ENCODE measurements at regions not wholly inside any gene's neighbourhood (a gene's known extent, or its start where the extent isn't known, plus 50 kb on each side); places are given as distances from the start of the nearest gene placed in this dataset.
"Not testable (repeated sequence)": the region's sequence is repeated elsewhere in the genome, so short reads cannot be mapped to it uniquely, and the experiment has no call there.

- Histone ChIP-seq H3K4me3 (ENCODE audit: insufficient read depth, low read length, poor library complexity, severe bottlenecking) (no peak overlapping the region), H4K20me1 (ENCODE audit: low read depth, low read length) (no peaks in the 10 kb centered on the region), H2AFZ (ENCODE audit: low read depth, low read length, severe bottlenecking) (no peak overlapping the region), H3K36me3 (ENCODE audit: low read length) (no peaks in the 10 kb centered on the region), H3K27ac (ENCODE audit: low read depth, low read length) (no peak overlapping the region), H3K9me2 (replicated peaks; ENCODE audit: insufficient read depth, low read length) (no peaks in the 10 kb centered on the region), H3K4me2 (ENCODE audit: low read depth, low read length, poor library complexity, severe bottlenecking) (no peak overlapping the region), H3K9ac (ENCODE audit: low read length) (no peak overlapping the region), H3K27me3 (ENCODE audit: low read length) (no peaks in the 10 kb centered on the region), H3K9me3 (ENCODE audit: insufficient read depth, low read length) (no peaks in the 10 kb centered on the region), H3K79me2 (ENCODE audit: insufficient read depth, low read length) (no peaks in the 10 kb centered on the region), H3F3A (ENCODE audit: insufficient read depth) (no peaks in the 10 kb centered on the region)
- TF ChIP-seq CTCF (IDR thresholded peaks at IDR 0.05; ENCODE audit: insufficient read depth, low read length, poor library complexity, severe bottlenecking): no peak
- TF ChIP-seq EZH2phosphoT487 (conservative IDR thresholded peaks at IDR 0.05; ENCODE audit: low read length): no peak
Measured at GRCh38 chr12:90675106-90675505, 279.9 kb downstream of the CCER1 start.

GRCh38 chr12:90672081-90672480 is 282.9 kb downstream of the CCER1 start:
- Histone ChIP-seq H3K9me3 (ENCODE audit: insufficient read depth, low read length) (no peaks in the 10 kb centered on the region), H3K4me2 (ENCODE audit: low read depth, low read length, poor library complexity, severe bottlenecking) (no peak overlapping the region), H3F3A (ENCODE audit: insufficient read depth) (no peaks in the 10 kb centered on the region), H2AFZ (ENCODE audit: low read depth, low read length, severe bottlenecking) (no peak overlapping the region), H4K20me1 (ENCODE audit: low read depth, low read length) (no peaks in the 10 kb centered on the region), H3K36me3 (ENCODE audit: low read length) (no peaks in the 10 kb centered on the region), H3K79me2 (ENCODE audit: insufficient read depth, low read length) (no peaks in the 10 kb centered on the region), H3K27me3 (ENCODE audit: low read length) (no peaks in the 10 kb centered on the region), H3K9me2 (replicated peaks; ENCODE audit: insufficient read depth, low read length) (no peaks in the 10 kb centered on the region), H3K27ac (ENCODE audit: low read depth, low read length) (no peak overlapping the region), H3K9ac (ENCODE audit: low read length) (no peak overlapping the region), H3K4me3 (ENCODE audit: insufficient read depth, low read length, poor library complexity, severe bottlenecking) (no peak overlapping the region)
- TF ChIP-seq CTCF (IDR thresholded peaks at IDR 0.05; ENCODE audit: insufficient read depth, low read length, poor library complexity, severe bottlenecking) (no peak), EZH2phosphoT487 (conservative IDR thresholded peaks at IDR 0.05; ENCODE audit: low read length) (no peak)

GRCh38 chr12:90663949-90664348 is 291.0 kb downstream of the CCER1 start:
- H4K20me1 ChIP-seq (ENCODE audit: low read depth, low read length); H3K9me2 ChIP-seq (replicated peaks; ENCODE audit: insufficient read depth, low read length); H3K4me3 ChIP-seq (ENCODE audit: insufficient read depth, low read length, poor library complexity, severe bottlenecking); H3K4me2 ChIP-seq (ENCODE audit: low read depth, low read length, poor library complexity, severe bottlenecking); H3F3A ChIP-seq (ENCODE audit: insufficient read depth); H3K79me2 ChIP-seq (ENCODE audit: insufficient read depth, low read length); H2AFZ ChIP-seq (ENCODE audit: low read depth, low read length, severe bottlenecking); H3K36me3 ChIP-seq (ENCODE audit: low read length); H3K27me3 ChIP-seq (ENCODE audit: low read length); H3K9ac ChIP-seq (ENCODE audit: low read length); H3K9me3 ChIP-seq (ENCODE audit: insufficient read depth, low read length); H3K27ac ChIP-seq (ENCODE audit: low read depth, low read length): not testable (repeated sequence)

GRCh38 chr12:90659060-90659459 is 295.9 kb downstream of the CCER1 start:
- Histone ChIP-seq H3K27ac (ENCODE audit: low read depth, low read length) (no peak overlapping the region), H3F3A (ENCODE audit: insufficient read depth) (no peaks in the 10 kb centered on the region), H3K27me3 (ENCODE audit: low read length) (no peaks in the 10 kb centered on the region), H3K79me2 (ENCODE audit: insufficient read depth, low read length) (no peaks in the 10 kb centered on the region), H3K9me3 (ENCODE audit: insufficient read depth, low read length) (no peaks in the 10 kb centered on the region), H3K4me3 (ENCODE audit: insufficient read depth, low read length, poor library complexity, severe bottlenecking) (no peak overlapping the region), H4K20me1 (ENCODE audit: low read depth, low read length) (no peaks in the 10 kb centered on the region), H3K9ac (ENCODE audit: low read length) (no peak overlapping the region), H3K36me3 (ENCODE audit: low read length) (no peaks in the 10 kb centered on the region), H2AFZ (ENCODE audit: low read depth, low read length, severe bottlenecking) (no peak overlapping the region), H3K4me2 (ENCODE audit: low read depth, low read length, poor library complexity, severe bottlenecking) (no peak overlapping the region), H3K9me2 (replicated peaks; ENCODE audit: insufficient read depth, low read length) (no peaks in the 10 kb centered on the region)
- TF ChIP-seq EZH2phosphoT487 (conservative IDR thresholded peaks at IDR 0.05; ENCODE audit: low read length): no peak
- no peak for TF ChIP-seq CTCF (IDR thresholded peaks at IDR 0.05; ENCODE audit: insufficient read depth, low read length, poor library complexity, severe bottlenecking)
